ENCODE measurements at regions not wholly inside any gene's neighbourhood (a gene's known extent, or its start where the extent isn't known, plus 50 kb on each side); places are given as distances from the start of the nearest gene placed in this dataset.

DNA sequence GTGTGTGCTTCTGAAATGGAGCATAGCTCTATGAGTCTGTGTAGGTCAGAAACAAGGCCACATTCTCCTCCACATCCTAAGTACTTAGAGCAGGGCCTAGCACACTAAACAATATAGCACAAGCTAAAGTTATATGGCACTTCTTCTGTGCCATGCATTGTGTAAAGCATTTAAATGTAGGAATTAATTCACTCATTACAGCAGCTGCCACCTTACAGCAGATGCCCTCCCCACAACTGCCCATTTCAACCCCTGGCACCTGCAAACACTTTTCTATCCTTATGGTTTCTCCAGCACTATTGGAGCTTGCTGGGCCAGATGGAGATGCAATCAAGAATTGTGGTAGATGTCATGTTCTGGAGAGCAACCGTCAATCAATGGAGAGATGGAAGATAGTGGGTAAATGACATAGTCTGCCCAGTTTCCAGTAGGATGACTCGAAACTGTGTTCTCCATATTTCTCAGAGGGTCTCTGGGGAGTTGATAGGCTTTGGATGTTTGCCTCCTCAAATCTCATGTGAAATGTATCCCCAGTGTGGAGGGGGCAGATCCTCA lies 373.7 kb downstream of the DOK5 start:
- H3K27me3 ChIP-seq (replicated peaks; ENCODE audit: insufficient read depth) = no peaks in the 10 kb centered on the region
- WGBS = 84% methylated on average over 2 of the region's 2 CpGs
- intact Hi-C loops (cut with DNase I) = no loop called here
- H3K9me3 ChIP-seq = no peaks in the 10 kb centered on the region
- H3K4me3 ChIP-seq = no peak overlapping the region
- H3K27ac ChIP-seq = no peak overlapping the region
- TF ChIP-seq, protein P1, sequence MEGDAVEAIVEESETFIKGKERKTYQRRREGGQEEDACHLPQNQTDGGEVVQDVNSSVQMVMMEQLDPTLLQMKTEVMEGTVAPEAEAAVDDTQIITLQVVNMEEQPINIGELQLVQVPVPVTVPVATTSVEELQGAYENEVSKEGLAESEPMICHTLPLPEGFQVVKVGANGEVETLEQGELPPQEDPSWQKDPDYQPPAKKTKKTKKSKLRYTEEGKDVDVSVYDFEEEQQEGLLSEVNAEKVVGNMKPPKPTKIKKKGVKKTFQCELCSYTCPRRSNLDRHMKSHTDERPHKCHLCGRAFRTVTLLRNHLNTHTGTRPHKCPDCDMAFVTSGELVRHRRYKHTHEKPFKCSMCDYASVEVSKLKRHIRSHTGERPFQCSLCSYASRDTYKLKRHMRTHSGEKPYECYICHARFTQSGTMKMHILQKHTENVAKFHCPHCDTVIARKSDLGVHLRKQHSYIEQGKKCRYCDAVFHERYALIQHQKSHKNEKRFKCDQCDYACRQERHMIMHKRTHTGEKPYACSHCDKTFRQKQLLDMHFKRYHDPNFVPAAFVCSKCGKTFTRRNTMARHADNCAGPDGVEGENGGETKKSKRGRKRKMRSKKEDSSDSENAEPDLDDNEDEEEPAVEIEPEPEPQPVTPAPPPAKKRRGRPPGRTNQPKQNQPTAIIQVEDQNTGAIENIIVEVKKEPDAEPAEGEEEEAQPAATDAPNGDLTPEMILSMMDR (IDR thresholded peaks at IDR 0.05) = no peak
- TF ChIP-seq POLR2AphosphoS5 (IDR thresholded peaks at IDR 0.05) (no peak), POLR2A (IDR thresholded peaks at IDR 0.05) (no peak)
- H3K4me1 ChIP-seq (replicated peaks) = no peaks in the 10 kb centered on the region
- DNase-seq (ENCODE audit: low spot score) = no peak
- H3K36me3 ChIP-seq = no peaks in the 10 kb centered on the region

DNA sequence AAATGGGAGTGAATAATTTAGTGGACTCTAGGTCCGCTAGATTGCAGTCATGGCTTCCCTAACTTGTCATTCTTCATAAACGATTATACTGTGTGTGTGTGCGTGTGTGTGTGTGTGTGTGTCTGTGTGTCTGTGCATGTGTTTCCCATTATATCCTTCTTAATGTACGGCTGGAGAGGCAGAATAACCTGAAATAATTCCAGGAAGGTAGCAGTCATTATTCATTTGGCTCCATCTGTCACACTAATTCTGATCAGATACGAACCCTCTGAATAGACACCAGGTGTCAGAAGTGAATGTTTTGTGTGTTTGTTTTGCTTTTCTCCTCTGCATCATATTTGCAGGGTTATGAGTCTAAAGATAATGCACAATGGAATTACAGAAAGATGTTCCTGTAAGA lies 372.9 kb downstream of the DOK5 start:
- Histone ChIP-seq H3K27ac (no peak overlapping the region), H3K27me3 (replicated peaks; ENCODE audit: insufficient read depth) (no peaks in the 10 kb centered on the region), H3K4me3 (no peak overlapping the region), H3K9me3 (no peaks in the 10 kb centered on the region), H3K36me3 (no peaks in the 10 kb centered on the region), H3K4me1 (replicated peaks) (no peaks in the 10 kb centered on the region)
- intact Hi-C loops (cut with DNase I) = no loop called here
- WGBS = 68% methylated on average over 5 of the region's 5 CpGs
- TF ChIP-seq POLR2A (IDR thresholded peaks at IDR 0.05) (no peak), POLR2AphosphoS5 (IDR thresholded peaks at IDR 0.05) (no peak)
- TF ChIP-seq, protein P1 (IDR thresholded peaks at IDR 0.05) = no peak
- no peak for DNase-seq (ENCODE audit: low spot score)

DNA sequence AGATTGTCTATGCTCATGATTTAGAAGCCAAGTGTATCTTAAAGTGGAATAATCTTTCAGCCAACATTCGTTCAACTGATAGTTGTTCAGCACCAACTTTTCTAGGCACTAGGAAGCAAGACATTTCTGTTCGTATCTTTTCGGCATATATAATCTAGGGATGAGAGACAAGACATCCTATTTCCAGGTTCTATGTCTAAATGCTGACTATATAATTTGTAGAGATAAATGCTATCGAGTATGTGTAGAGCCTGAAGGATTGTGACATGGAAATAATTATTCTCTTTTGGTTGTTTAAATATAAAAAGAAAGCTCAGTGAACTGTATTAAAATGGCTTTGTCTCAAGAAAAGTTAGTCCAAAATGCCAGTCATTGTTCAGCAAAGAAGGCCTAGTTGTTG lies 371.6 kb downstream of the DOK5 start:
- H3K36me3 ChIP-seq = no peaks in the 10 kb centered on the region
- no peak for TF ChIP-seq POLR2A (IDR thresholded peaks at IDR 0.05)
- TF ChIP-seq, protein P1 (IDR thresholded peaks at IDR 0.05) = no peak
- no peak for TF ChIP-seq POLR2AphosphoS5 (IDR thresholded peaks at IDR 0.05)
- H3K9me3 ChIP-seq = no peaks in the 10 kb centered on the region
- intact Hi-C loops (cut with DNase I) = no loop called here
- H3K4me3 ChIP-seq = no peak overlapping the region
- no peak for DNase-seq (ENCODE audit: low spot score)
- WGBS = 93% methylated on average over 4 of the region's 4 CpGs
- no peaks in the 10 kb centered on the region for H3K27me3 ChIP-seq (replicated peaks; ENCODE audit: insufficient read depth)
- H3K4me1 ChIP-seq (replicated peaks) = no peaks in the 10 kb centered on the region
- H3K27ac ChIP-seq = no peak overlapping the region

DNA sequence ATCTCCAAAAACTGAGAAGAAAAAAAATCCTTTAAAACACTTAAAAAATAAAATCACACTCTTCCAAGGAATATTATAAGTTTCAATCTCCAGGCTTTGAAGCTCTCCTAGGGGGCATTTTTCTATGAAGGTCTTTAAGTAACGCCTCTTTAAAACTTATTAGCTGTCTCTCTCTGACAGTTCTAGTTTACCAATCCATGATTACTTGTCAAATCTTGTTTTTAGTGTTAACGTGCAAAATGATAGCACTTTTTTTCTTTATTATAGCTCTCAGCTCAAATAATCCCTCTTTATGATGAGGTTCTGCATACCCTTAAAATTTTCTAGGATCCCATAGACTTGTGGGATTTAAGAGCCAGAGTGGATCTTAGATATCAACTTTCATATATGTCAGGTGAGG lies 369.0 kb downstream of the DOK5 start:
- Histone ChIP-seq H3K9me3 (no peaks in the 10 kb centered on the region), H3K27me3 (replicated peaks; ENCODE audit: insufficient read depth) (no peaks in the 10 kb centered on the region), H3K27ac (no peak overlapping the region), H3K36me3 (no peaks in the 10 kb centered on the region), H3K4me1 (replicated peaks) (no peaks in the 10 kb centered on the region), H3K4me3 (no peak overlapping the region)
- DNase-seq (ENCODE audit: low spot score) = no peak
- no peak for TF ChIP-seq POLR2A (IDR thresholded peaks at IDR 0.05)
- TF ChIP-seq, protein P1 (IDR thresholded peaks at IDR 0.05) = no peak
- TF ChIP-seq POLR2AphosphoS5 (IDR thresholded peaks at IDR 0.05) = no peak
- WGBS = 66% methylated on average over 2 of the region's 2 CpGs
- intact Hi-C loops (cut with DNase I) = no loop called here

DNA sequence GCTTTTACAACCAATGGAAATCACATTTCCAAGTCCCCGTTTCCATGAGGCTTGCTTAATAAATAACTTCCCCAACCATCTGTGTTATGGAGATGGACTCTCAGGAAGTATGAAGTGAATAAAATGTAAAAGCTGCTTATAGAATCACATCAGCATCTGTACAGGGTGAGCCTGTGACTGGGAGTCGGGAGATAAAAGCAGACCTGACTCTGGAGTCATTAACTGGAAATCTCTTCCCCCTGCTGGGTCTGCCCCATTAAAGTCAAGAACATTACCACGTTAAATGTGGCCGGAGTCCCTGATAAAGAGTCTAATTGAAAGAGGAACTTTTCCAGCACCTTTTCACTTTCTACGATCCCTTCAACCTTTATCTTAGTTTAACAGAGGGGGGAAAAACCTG lies 368.5 kb downstream of the DOK5 start:
- intact Hi-C loops (cut with DNase I) = no loop called here
- Histone ChIP-seq H3K9me3 (no peaks in the 10 kb centered on the region), H3K27me3 (replicated peaks; ENCODE audit: insufficient read depth) (no peaks in the 10 kb centered on the region), H3K4me1 (replicated peaks) (no peaks in the 10 kb centered on the region), H3K27ac (no peak overlapping the region), H3K36me3 (no peaks in the 10 kb centered on the region), H3K4me3 (no peak overlapping the region)
- 22% methylated on average over 5 of the region's 5 CpGs for WGBS
- no peak for TF ChIP-seq POLR2A (IDR thresholded peaks at IDR 0.05)
- no peak for TF ChIP-seq POLR2AphosphoS5 (IDR thresholded peaks at IDR 0.05)
- TF ChIP-seq, protein P1 (IDR thresholded peaks at IDR 0.05) = no peak
- DNase-seq (ENCODE audit: low spot score) = no peak

Data from prostate gland (tissue), 2 donors.